AG08396 (cell line): ENCODE measurements at regions not wholly inside any gene's neighbourhood (a gene's known extent, or its start where the extent isn't known, plus 50 kb on each side); places are given as distances from the start of the nearest gene placed in this dataset.

ENCODE experiments used
- DNase-seq: peaks from one replicate; pipeline ENCODE4 v3.0.0; 2012; ENCODE audit warnings: low spot score, mixed read lengths

DNA sequence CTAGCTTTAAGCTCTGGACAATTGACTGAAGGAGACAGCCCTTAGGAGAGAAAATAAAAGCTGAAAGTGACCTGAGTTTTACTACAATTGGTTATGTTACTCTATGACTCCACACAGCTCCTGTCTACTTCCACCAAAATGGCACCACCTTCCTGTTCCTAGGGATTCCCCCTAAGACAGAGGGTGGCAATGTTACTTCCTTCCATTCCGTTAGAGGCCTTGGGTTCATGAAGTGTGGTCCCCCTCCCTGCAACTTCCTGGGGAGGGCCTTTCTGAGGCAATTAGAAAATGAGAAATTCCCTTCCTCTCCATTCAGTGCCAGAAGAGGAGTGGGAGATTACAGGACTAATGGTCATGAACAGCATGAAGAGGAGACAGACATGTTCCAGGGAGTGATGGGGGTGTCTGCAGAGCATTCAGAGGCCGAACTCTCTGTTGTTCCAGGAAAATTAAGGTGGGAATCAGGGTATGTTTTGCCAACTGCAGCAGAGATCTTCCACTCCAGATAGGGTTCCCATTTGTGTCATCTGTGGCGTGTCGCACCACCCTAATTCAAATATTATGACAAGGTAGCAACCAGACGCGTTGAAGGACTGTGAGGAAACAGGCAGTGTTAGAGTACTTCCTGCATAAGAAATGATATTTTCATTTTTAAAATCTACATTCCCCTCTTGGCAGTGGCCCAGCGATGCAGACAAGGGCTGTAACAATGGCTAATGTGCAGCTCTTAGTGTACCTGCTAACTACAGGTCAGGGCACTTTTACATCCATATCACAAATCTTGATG is 53.1 kb upstream of the TRIM67 start:
- no peak for DNase-seq

DNA sequence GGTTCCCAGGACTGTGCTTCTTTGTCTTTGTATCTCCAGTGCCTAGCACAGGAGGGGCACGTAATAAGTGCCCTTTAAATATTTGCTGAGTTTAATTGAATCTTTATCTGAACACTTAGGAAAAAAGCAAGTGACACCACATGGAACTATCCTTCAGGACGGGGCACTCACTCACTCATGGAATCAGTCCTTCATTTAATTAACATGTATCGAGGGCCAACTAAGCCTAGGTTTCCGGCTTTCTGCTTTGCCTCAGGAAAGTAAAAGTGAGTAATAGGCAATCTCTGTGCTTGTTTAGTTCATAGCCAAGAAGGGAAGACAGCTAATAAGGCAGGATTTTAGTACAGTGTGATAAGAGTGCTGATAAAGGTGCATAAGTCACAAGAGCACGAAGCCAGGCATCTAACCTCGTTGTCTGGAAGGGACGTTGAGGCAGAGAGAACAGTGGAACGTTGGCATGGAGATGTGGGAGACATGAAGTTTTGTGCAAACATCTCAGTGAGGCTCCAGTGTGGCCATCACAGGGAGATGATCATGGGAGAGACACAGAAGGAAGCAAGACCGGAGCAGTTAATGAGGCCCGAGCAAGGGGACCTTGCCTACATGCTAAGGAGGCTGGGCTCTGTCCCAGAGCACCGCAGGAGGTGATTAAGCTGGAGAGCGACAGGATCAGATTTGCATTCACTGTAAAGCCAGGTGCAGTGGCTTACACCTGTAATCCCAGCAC is 54.1 kb upstream of the TRIM67 start:
- DNase-seq, result no peak

DNA sequence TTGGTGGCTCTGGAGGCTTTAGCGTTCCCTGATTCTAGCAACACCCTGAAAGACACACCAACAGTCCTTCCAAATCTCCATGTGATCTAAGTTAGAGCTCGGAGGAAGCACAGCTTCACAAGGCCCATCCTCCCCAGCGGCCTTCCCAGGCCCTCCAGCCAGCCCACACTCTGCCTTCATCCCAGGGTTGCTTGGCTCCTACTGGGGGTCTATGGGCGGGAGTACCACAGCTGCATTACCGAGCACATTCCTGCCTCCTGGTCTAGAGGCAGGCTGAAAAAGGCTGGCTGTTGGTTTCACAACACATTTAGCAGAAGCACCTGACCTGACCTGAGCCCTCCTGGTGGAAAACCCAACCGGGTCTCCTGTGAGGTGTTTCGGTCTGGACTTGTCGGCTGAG is 54.7 kb upstream of the TRIM67 start:
- DNase-seq, result no peak

DNA sequence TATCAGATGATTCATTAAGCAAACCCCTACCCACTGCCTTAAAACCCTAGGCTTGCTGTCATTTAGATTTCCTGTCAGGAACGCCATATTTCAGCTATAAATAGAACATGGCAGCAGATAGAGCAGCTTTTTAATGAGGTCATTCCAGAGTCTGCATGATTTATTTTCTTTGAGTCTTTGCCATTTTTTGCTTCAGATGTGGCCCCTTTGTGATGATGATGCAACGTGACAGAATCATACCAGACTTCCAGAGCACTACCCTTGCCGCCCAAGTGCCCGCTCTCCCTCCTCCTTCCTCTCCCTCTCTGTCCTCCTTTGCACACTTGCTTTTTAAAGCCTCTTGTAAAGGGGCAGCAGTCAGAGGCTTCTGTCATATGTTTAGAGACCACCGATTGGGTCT is 55.5 kb upstream of the TRIM67 start:
- peak; percentile 53 for DNase-seq

DNA sequence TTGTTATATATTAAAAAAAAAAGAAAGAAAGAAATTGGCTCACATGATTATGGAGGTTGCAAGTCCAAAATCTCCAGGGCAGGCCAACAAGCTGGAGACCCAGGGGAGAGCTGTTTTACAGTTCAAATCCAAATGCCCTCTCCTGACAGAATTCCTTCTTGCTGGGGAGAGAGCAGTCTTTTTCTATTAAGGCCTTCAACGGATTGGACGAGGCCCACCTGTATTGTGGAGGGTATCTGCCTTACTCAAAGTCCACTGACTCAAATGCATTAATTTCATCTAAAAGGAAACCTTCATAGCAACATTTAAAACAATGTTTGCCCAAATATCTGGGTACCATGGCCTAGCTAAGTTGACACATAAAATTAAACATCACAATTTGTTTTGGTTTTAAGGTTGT is 56.9 kb upstream of the TRIM67 start:
- no peak for DNase-seq

DNA sequence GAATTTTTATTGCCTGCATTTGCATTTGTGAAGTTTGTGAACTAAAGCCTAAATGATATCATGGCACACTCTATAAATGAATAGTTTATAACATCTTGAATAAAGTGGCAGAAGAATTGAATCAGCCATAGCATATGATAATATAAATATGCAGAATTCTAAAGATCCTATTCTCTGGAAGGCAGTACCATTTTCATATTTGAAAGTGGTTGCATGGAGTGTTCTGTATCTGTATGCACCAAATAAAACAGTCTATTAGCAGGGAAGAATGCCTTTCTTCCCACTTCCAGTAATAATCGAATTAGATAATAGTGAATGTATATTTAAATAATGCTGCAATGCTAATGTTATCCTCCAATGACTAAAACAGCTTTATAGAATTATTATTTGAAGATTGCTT is 57.9 kb upstream of the TRIM67 start:
- no peak for DNase-seq

DNA sequence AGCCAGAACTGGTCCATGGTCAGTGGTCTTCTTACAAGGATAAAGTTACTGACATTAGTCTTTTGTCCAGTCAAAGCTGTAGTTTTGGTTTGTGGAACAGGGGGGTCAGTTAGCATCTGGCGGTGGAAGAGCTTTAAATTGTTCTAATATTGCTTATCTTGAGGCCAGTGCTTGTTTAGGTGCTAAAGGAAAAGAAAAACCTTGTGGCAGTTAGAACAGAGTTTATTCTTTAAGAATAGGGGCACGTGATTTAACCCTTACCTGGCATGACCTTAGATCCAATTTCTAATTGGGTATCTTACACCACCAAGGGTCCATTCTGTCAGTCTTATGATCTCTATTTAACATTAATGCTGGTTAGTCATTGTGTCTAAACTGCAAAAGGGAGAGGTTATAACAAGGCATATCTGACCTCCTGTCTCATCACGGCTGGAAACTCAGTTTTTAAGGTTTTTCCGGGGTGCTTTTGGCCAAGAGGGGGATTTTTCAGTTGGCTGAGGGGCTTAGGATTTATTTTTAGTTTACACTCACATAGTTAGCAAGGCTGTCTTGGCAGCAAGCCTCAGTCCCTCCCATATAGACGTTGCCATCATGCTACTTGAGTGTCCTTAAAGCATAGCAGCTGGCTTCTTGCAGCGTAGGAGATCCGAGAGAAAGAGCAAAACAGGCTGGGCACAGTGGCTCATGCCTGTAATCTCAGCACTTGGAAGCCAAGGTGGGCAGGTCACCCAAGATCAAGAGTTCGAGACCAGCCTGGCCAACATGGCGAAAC is 60.1 kb upstream of the FAM89A start:
- DNase-seq, result no peak

DNA sequence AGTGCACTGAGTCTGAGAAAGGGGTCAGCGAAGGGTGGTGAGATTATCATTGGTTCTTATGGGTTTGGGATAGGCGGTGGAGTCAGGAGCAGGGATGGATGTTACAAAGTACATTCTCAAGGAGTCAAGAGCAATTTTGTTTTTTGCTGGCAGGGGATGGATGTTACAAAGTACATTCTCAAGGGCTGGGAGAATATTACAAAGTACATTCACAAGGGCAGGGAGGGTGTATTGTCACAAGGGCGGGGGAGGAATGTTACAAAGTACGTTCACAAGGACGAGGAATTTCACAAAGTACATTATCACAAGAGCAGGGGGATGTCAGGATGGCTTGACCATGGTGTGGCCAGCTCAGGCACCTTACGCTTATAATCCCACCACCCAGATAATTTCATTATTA is 59.3 kb upstream of the FAM89A start:
- DNase-seq, result no peak

DNA sequence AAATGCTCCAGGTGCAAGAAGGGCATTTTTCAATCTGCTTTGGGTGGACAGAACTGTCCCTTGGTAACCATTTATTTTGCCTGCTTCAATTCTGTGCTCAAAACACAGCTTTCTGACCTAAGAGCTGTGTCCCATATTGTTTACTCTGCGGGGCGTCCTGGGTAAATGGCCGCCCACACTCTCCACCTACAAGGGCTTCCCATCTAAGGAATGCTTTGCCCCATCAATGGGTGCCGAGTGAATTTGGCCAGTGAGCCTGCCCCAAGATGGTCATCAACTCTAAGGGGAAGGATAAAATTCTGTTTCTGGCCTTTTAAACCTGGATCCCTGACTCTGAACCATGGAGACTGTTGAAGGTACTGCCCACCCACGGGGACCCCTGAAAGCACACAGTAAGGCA is 55.5 kb upstream of the FAM89A start:
- no peak for DNase-seq

DNA sequence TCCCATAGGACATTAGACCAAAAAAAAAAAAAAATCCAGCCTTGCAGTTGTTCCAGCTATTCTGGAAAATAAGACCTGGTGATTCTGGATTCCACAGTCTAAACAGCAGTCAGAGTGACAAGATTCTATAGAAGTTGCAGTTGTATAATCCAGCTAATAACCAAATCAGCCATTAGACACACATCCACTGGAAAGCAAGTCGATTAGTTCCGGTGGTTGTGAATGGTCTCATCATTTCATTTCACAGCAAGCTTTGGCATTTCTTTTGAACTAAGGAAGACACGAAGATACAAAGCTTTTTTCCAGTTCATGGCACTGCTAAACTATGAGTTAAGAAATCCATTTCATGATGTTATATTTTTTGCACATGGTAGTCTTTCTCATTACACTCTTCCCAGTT is 54.4 kb upstream of the FAM89A start:
- no peak for DNase-seq

DNA sequence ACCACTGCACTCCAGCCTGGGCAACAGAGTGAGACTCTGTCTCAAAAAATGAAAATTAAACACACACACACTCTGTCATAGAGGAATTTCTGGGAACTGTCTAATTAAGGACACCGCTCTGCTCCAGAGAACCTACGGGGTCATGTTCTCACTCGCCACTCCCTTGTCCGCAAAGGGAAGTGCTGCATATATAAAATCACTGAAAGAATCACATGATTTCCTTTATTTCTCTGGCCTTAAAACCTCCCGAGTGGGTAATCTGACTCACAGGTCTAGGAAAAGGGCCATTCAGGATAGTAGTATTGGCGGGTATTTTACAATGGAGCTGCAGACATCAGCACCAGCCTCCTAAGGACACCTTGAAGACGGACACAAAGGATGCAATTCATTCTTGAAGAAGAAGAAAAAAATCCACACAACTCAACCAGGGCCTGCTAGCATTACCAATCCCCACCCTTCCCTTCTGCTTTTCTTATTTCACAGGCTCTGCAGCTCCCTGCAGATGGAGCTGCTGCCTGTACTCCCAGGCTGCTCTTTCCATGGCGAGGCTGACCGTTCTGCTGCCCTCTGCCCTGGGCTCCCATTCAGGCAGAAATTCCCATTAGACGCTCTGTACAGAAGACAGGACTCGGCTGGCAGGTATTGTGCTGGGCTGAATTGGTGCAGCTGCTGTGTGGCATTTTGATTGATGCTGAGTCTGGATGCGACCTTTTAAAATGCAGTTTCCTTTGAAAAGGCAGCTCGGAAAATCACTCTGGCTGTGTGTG is 53.3 kb upstream of the FAM89A start:
- DNase-seq, result no peak

DNA sequence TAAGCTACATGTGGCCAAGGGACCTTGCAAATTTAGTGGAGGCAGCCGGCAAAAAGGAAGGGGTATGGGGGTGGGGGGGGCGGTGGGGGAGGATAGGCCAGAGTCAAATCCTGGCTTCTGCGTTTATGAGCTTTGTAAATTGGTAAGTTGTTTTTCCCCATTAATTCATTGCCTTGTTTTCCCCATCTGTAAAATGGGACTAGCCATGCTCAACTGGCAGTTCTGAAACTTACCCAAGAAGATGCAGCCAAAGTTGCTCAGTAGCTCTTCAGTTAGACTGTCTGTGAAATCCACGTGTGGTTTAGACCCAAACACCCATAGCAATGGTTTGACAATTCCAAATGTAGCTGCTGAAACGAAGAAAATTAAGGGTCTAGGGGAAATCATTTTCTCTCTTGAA is 52.3 kb upstream of the FAM89A start:
- no peak for DNase-seq

DNA sequence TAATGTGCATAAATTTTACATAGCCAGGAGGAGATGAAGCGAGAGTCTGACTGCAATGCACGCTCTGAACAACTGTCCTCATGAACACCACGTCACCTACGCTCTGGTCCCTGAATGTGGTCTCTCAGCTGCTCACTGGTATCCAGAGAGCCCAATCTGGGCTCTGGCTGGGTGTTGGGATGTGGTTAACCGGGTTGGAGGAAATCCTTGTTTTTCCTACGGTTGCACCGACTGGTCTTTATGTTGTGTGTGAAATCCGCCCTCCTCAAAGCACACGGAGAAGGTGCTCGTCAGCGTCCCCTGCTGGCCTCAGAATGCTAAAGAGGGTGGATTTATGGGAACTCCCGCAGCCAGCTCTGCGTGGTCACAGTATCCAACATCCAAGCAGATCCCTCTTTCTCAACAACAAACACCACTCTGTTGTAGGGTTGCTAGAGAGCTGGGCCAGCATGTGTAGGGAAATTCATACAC is 51.8 kb upstream of the FAM89A start:
- peak; percentile 13 for DNase-seq

DNA sequence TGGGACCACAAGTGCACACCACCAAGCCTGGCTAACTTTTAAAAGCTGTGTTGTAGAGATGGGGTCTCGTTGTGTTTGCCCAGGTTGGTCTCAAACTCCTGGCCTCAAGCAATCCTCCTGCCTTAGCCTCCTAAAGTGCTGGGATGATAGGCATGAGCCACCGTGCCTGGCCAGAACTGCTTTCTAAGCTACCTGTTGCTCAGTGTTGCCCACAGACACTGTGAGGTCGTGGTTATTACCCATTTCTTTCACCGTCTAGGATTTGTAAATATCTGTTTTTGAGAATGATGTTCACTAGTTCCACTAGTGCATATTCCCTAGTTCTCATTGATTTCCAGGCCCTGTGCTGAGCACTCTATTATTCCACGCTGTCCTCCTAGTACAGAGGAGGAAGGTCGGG is 51.4 kb upstream of the FAM89A start:
- DNase-seq, result no peak
